Prostate gland (tissue), 2 donors: ENCODE measurements at regions not wholly inside any gene's neighbourhood (a gene's known extent, or its start where the extent isn't known, plus 50 kb on each side); places are given as distances from the start of the nearest gene placed in this dataset.

ENCODE experiments used
- DNase-seq: peaks from one replicate; pipeline ENCODE4 v3.0.0-alpha.2; 2019; ENCODE audit warnings: low spot score
- H3K27ac ChIP-seq, 2 donors: fragments of 200-600 bp; sonication (generic); 2 replicates each; pipeline ENCODE4 v1.5.1; 2017 to 2019
- H3K27me3 ChIP-seq: fragments of 200-600 bp; sonication (generic); replicated peaks from 2 replicates; pipeline ENCODE4 v1.5.1; 2019; ENCODE audit not compliant: insufficient read depth
- H3K36me3 ChIP-seq, 2 donors: fragments of 200-600 bp; sonication (generic); 1 replicate in 1 of 2; 2 replicates in 1 of 2; pipeline versions ENCODE4 v1.5.1 to v1.8.1; 2017 to 2019
- H3K4me1 ChIP-seq: fragments of 200-600 bp; sonication (generic); replicated peaks from 2 replicates; pipeline ENCODE4 v1.5.1; 2019
- H3K4me3 ChIP-seq, 2 donors: fragments of 200-600 bp; sonication (generic); 2 replicates each; pipeline ENCODE4 v1.5.1; 2017 to 2019
- H3K9me3 ChIP-seq: fragments of 200-600 bp; sonication (generic); 2 replicates; pipeline ENCODE4 v1.5.1; 2017
- CTCF ChIP-seq, 4 experiments: fragments of 200-600 bp in 2 of 4; fragments of 450-650 bp in 2 of 4; sonication (generic) in 2 of 4; IDR thresholded peaks; 1 replicate in 3 of 4; 2 replicates in 1 of 4; pipeline ENCODE4 v1.5.1; 2016 to 2019; ENCODE audit warnings: antibody characterized with exemption in 4 of 4, mild to moderate bottlenecking in 2 of 4, moderate library complexity in 2 of 4
- POLR2A ChIP-seq: fragments of 450-650 bp; IDR thresholded peaks from one replicate; pipeline ENCODE4 v1.6.1; 2016; ENCODE audit warnings: antibody characterized with exemption, mild to moderate bottlenecking
- POLR2AphosphoS5 ChIP-seq: sonication (generic); formaldehyde crosslinking; IDR thresholded peaks from one replicate; pipeline ENCODE4 v1.6.1; 2017; ENCODE audit warnings: antibody characterized with exemption
- WGBS: methylation state at CpG from one replicate; pipeline ENCODE4 v1.1.5; 2018; 5-methylcytosine and 5-hydroxymethylcytosine counted together
- intact Hi-C: fragments of 100-400 bp; cut with DNase I; formaldehyde crosslinking; loops from one replicate; pipeline ENCODE4 v1.14.2; 2022

GRCh38 chr2:51213826-51214225, 181.9 kb upstream of the NRXN1 start:
- Histone ChIP-seq H3K36me3 (no peaks in the 10 kb centered on the region), H3K27ac (no peak overlapping the region), H3K4me1 (no peaks in the 10 kb centered on the region), H3K9me3 (no peaks in the 10 kb centered on the region), H3K4me3 (no peak overlapping the region), H3K27me3 (no peaks in the 10 kb centered on the region)
- DNase-seq = no peak
- 94% methylated on average over 2 of the region's 2 CpGs for WGBS
- intact Hi-C loops = no loop called here
- TF ChIP-seq POLR2A (no peak), CTCF (IDR thresholded peaks at IDR 0.05) (no peak), POLR2AphosphoS5 (no peak)

GRCh38 chr2:51212374-51212773, 180.4 kb upstream of the NRXN1 start:
- H3K9me3 ChIP-seq = no peaks in the 10 kb centered on the region
- H3K27ac ChIP-seq = no peak overlapping the region
- intact Hi-C loops = no loop called here
- no peak overlapping the region for H3K4me3 ChIP-seq
- H3K4me1 ChIP-seq = no peaks in the 10 kb centered on the region
- H3K27me3 ChIP-seq = no peaks in the 10 kb centered on the region
- no peak for DNase-seq
- WGBS = 96% methylated on average over 1 of the region's 1 CpG
- TF ChIP-seq CTCF (IDR thresholded peaks at IDR 0.05) (no peak), POLR2A (no peak), POLR2AphosphoS5 (no peak)
- H3K36me3 ChIP-seq = no peaks in the 10 kb centered on the region

GRCh38 chr2:51208521-51208920, 176.6 kb upstream of the NRXN1 start:
- no peak for TF ChIP-seq POLR2AphosphoS5
- no peak for TF ChIP-seq POLR2A
- TF ChIP-seq CTCF (IDR thresholded peaks at IDR 0.05) = no peak
- Histone ChIP-seq H3K36me3 (no peaks in the 10 kb centered on the region), H3K4me1 (no peaks in the 10 kb centered on the region), H3K4me3 (no peak overlapping the region), H3K27me3 (no peaks in the 10 kb centered on the region), H3K9me3 (no peaks in the 10 kb centered on the region), H3K27ac (no peak overlapping the region)
- DNase-seq = no peak
- 70% methylated on average over 1 of the region's 1 CpG for WGBS
- intact Hi-C loops = no loop called here

GRCh38 chr2:51201295-51201694, 169.4 kb upstream of the NRXN1 start:
- no peaks in the 10 kb centered on the region for H3K27me3 ChIP-seq
- intact Hi-C loops = no loop called here
- no peaks in the 10 kb centered on the region for H3K4me1 ChIP-seq
- H3K4me3 ChIP-seq = no peak overlapping the region
- no peak for TF ChIP-seq POLR2A
- TF ChIP-seq POLR2AphosphoS5 = no peak
- no peak for TF ChIP-seq CTCF (IDR thresholded peaks at IDR 0.05)
- H3K36me3 ChIP-seq = no peaks in the 10 kb centered on the region
- no peak overlapping the region for H3K27ac ChIP-seq
- H3K9me3 ChIP-seq = no peaks in the 10 kb centered on the region
- no peak for DNase-seq

GRCh38 chr2:51194656-51195055, 162.7 kb upstream of the NRXN1 start:
- 91% methylated on average over 10 of the region's 10 CpGs for WGBS
- intact Hi-C loops = no loop called here

More at GRCh38 chr2:51194656-51195055, 162.7 kb upstream of the NRXN1 start:
- H3K4me1 ChIP-seq = no peaks in the 10 kb centered on the region
- H3K27ac ChIP-seq = no peak overlapping the region
- no peaks in the 10 kb centered on the region for H3K36me3 ChIP-seq
- H3K4me3 ChIP-seq = no peak overlapping the region
- H3K9me3 ChIP-seq = no peaks in the 10 kb centered on the region
- no peaks in the 10 kb centered on the region for H3K27me3 ChIP-seq
- TF ChIP-seq POLR2AphosphoS5 (no peak), POLR2A (no peak), CTCF (IDR thresholded peaks at IDR 0.05) (no peak)
- DNase-seq = no peak
